GM10248 (cell line): ENCODE measurements at regions not wholly inside any gene's neighbourhood (a gene's known extent, or its start where the extent isn't known, plus 50 kb on each side); places are given as distances from the start of the nearest gene placed in this dataset.

Source experiments
- CTCF ChIA-PET: fragments of 300-600 bp; sonication (Branson Sonifier 250); formaldehyde crosslinking; extraction: SDS; loops from one replicate; lab custom pipeline; 2021; ENCODE audit warnings: antibody characterized with exemption; lab: Yijun Ruan, JAX
- POLR2A ChIA-PET: fragments of 350-650 bp; sonication (Branson Sonifier 250); formaldehyde crosslinking; extraction: SDS; loops from one replicate; lab custom pipeline; 2020; ENCODE audit warnings: antibody characterized with exemption; lab: Yijun Ruan, JAX
- DNase-seq: peaks from one replicate; pipeline ENCODE4 v3.0.0; 2012; ENCODE audit errors: extremely low spot score
- TF ChIP-seq, protein P1 (sequence below): IDR thresholded peaks from 2 replicates; pipeline ENCODE4 v1.5.1; 2012; ENCODE audit warnings: mild to moderate bottlenecking, low read depth; ENCODE audit errors: extremely low read depth, missing control alignments, control extremely low read depth

- no peak for DNase-seq
- CTCF ChIA-PET = interaction anchor here (1.4 to 1.6 kb wide), 2 partner anchors 12 to 97 kb away, joined by 4 to 5 read pairs; no protein-coding TSS in a partner anchor
- TF ChIP-seq, protein P1, sequence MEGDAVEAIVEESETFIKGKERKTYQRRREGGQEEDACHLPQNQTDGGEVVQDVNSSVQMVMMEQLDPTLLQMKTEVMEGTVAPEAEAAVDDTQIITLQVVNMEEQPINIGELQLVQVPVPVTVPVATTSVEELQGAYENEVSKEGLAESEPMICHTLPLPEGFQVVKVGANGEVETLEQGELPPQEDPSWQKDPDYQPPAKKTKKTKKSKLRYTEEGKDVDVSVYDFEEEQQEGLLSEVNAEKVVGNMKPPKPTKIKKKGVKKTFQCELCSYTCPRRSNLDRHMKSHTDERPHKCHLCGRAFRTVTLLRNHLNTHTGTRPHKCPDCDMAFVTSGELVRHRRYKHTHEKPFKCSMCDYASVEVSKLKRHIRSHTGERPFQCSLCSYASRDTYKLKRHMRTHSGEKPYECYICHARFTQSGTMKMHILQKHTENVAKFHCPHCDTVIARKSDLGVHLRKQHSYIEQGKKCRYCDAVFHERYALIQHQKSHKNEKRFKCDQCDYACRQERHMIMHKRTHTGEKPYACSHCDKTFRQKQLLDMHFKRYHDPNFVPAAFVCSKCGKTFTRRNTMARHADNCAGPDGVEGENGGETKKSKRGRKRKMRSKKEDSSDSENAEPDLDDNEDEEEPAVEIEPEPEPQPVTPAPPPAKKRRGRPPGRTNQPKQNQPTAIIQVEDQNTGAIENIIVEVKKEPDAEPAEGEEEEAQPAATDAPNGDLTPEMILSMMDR = no peak
- POLR2A ChIA-PET = no interaction called here
Measured at GRCh38 chr13:77381059-77381458, 54.2 kb upstream of the MYCBP2 start.

GRCh38 chr13:77379508-77379907 lies 52.6 kb upstream of the MYCBP2 start:
- no peak for DNase-seq
- POLR2A ChIA-PET = no interaction called here
- CTCF ChIA-PET = interaction anchor here (0.8 to 1.7 kb wide), 4 partner anchors 10 to 99 kb away, joined by 3 to 6 read pairs (median 4); no protein-coding TSS in a partner anchor
- TF ChIP-seq, protein P1 = no peak

DNA sequence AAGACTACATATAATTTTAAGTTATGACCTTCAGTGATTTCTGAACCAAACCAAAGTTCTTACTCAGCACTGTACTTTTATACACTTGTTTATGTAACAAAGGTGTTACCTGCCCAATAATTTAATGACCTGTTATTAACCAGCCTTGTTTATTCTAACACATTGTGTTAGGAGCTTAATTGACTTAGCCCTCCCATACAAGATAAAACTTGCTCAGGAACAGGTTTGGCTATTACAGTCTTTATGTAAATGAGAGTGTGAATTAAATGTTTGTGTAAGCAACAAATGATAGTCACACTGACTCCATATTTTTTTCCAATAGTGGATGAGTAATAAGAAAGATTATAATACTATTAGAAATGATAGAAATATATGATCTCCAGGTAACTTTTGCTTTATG lies 51.8 kb upstream of the MYCBP2 start:
- DNase-seq = no peak
- POLR2A ChIA-PET = no interaction called here
- TF ChIP-seq, protein P1 = no peak
- CTCF ChIA-PET = interaction anchor here (1.0 to 1.7 kb wide), 4 partner anchors 15 to 100 kb away, joined by 3 to 6 read pairs (median 4); no protein-coding TSS in a partner anchor

GRCh38 chr13:77377016-77377415 lies 50.1 kb upstream of the MYCBP2 start:
- DNase-seq = no peak
- TF ChIP-seq, protein P1 = no peak
- CTCF ChIA-PET = no interaction called here
- POLR2A ChIA-PET = interaction anchor here (0.6 kb wide), 1 partner anchor 352 kb away, joined by 6 read pairs; no protein-coding TSS in a partner anchor
